GM12872 (cell line): ENCODE measurements at regions not wholly inside any gene's neighbourhood (a gene's known extent, or its start where the extent isn't known, plus 50 kb on each side); places are given as distances from the start of the nearest gene placed in this dataset.

Experiments used
- TF ChIP-seq, protein P1 (sequence below): IDR thresholded peaks from 3 replicates; pipeline ENCODE4 v1.5.1; 2011; ENCODE audit warnings: low read depth, mild to moderate bottlenecking, low read length, moderate library complexity; ENCODE audit not compliant: insufficient read depth

DNA sequence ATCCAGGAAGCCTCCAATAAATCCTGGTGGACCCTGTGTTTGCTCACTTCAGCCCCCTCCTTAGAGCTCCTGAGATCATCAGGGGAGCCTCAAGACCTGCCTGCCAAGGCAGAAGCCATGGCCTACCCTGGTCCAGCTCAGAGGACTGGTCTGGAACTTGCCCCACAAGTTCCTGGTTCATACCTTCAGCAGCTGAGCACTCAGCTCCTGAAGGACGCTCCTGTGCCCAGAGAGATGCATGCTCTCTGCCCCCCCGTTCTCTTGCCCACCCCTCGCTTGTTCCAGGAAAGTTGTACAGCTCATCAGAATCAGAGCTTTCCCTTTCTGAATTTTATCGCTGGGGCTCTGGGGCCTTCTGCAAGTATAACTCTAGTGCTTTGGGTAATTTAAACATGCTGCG lies 210.5 kb upstream of the ISX start:
- TF ChIP-seq, protein P1, sequence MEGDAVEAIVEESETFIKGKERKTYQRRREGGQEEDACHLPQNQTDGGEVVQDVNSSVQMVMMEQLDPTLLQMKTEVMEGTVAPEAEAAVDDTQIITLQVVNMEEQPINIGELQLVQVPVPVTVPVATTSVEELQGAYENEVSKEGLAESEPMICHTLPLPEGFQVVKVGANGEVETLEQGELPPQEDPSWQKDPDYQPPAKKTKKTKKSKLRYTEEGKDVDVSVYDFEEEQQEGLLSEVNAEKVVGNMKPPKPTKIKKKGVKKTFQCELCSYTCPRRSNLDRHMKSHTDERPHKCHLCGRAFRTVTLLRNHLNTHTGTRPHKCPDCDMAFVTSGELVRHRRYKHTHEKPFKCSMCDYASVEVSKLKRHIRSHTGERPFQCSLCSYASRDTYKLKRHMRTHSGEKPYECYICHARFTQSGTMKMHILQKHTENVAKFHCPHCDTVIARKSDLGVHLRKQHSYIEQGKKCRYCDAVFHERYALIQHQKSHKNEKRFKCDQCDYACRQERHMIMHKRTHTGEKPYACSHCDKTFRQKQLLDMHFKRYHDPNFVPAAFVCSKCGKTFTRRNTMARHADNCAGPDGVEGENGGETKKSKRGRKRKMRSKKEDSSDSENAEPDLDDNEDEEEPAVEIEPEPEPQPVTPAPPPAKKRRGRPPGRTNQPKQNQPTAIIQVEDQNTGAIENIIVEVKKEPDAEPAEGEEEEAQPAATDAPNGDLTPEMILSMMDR: no peak

DNA sequence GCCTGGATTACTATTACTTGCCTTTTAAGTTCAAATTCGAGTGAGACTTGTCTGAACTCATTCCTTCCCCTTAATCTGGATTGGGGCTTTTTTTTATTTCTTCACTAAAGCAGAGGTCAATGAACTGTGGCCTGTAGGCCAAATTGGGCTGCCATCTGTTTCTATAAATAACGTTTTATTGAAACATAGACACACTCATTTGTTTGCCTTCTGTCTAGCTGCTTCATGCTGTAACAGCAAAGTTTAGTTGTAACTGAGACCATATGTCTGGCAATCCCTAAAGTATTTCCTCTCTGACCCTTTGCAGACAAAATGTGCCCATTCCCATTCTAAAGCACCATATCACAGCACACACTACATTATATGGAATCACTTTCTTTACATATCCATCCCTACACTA lies 207.9 kb upstream of the ISX start:
- TF ChIP-seq, protein P1: no peak

- TF ChIP-seq, protein P1: no peak
Measured at GRCh38 chr22:34861787-34862186, 204.2 kb upstream of the ISX start.

- TF ChIP-seq, protein P1: no peak
Measured at GRCh38 chr22:34866081-34866480, 199.9 kb upstream of the ISX start.

- TF ChIP-seq, protein P1: no peak
Measured at GRCh38 chr22:34866495-34867131, 199.3 kb upstream of the ISX start.

GRCh38 chr22:34877506-34877905 lies 188.5 kb upstream of the ISX start:
- TF ChIP-seq, protein P1: no peak

GRCh38 chr22:34878171-34878570 lies 187.8 kb upstream of the ISX start:
- TF ChIP-seq, protein P1: no peak
